ENCODE measurements at regions not wholly inside any gene's neighbourhood (a gene's known extent, or its start where the extent isn't known, plus 50 kb on each side); places are given as distances from the start of the nearest gene placed in this dataset.

DNA sequence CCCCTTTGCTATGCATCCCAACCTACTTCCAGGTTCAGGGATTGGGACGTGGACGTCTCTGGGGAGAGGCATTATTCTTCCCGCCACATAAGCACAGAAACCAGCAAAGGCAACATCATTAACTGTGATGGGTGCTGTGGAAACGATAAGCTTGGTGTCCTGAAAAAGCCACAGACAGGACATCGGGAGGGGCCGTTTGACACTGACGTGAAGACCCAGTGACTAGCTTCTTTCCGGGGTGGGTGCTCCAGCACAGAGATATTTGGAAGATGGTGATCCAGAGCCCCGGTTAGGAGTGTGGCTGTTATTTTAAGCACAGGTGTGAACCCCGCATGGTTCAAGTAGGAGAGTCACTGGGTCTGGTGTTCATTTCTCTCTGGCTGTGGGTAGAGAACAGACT, 163.8 kb upstream of the HDAC4 start:
- Histone ChIP-seq H3K4me3 (ENCODE audit: low read depth in 1 of 3, low read length in 3 of 3) (no peak overlapping the region), H3K27me3 (ENCODE audit: control insufficient read depth in 4 of 4, insufficient read depth in 4 of 4, low read length in 3 of 4) (peaks cover 0 to 19% (median 0%) of the 10 kb centered on the region in 4 donors), H3K36me3 (ENCODE audit: control insufficient read depth in 4 of 4, insufficient read depth in 3 of 4, low read depth in 1 of 4, low read length in 3 of 4) (no peaks in the 10 kb centered on the region), H3K9ac (ENCODE audit: low read depth in 1 of 2, low read length in 2 of 2) (no peak overlapping the region), H3K9me3 (ENCODE audit: control insufficient read depth in 4 of 4, low read length in 3 of 4) (no peaks in the 10 kb centered on the region), H3K4me1 (ENCODE audit: control insufficient read depth in 4 of 4, insufficient read depth in 4 of 4, low read length in 3 of 4) (no peaks in the 10 kb centered on the region), H3K27ac (ENCODE audit: low read depth in 1 of 2, low read length in 2 of 2) (no peak overlapping the region)
- DNase-seq (ENCODE audit: low spot score): no peak
- TF ChIP-seq YY1 (IDR thresholded peaks at IDR 0.05): no peak
- TF ChIP-seq HNF4A (conservative IDR thresholded peaks at IDR 0.05): no peak
- TF ChIP-seq RAD21 (IDR thresholded peaks at IDR 0.05): no peak
- WGBS: 88% methylated on average over 10 of the region's 10 CpGs

DNA sequence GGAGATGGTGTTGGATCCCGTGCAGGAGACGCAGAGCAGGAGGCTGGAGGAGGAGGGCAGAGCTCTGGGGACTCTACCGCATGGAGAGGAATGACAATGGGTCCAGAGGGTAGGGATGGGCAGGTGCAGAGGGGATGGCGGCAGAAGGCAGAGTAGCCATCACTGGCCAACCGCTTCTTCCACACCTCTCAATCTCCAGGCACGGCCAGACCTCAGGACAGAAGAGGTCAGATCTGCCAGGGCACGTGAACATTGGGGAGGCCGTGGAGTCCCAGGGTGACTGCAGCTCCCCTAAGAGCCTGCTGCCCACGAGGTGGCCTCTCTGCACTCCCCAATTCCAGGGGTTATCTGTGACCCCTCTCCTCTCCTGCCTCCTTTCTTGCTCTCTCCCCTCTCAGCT, 162.7 kb upstream of the HDAC4 start:
- Histone ChIP-seq H3K27me3 (ENCODE audit: control insufficient read depth in 4 of 4, insufficient read depth in 4 of 4, low read length in 3 of 4) (peaks cover 0 to 19% (median 0%) of the 10 kb centered on the region in 4 donors), H3K4me3 (ENCODE audit: low read depth in 1 of 3, low read length in 3 of 3) (no peak overlapping the region), H3K4me1 (ENCODE audit: control insufficient read depth in 4 of 4, insufficient read depth in 4 of 4, low read length in 3 of 4) (no peaks in the 10 kb centered on the region), H3K27ac (ENCODE audit: low read depth in 1 of 2, low read length in 2 of 2) (no peak overlapping the region), H3K9me3 (ENCODE audit: control insufficient read depth in 4 of 4, low read length in 3 of 4) (no peaks in the 10 kb centered on the region), H3K9ac (ENCODE audit: low read depth in 1 of 2, low read length in 2 of 2) (no peak overlapping the region), H3K36me3 (ENCODE audit: control insufficient read depth in 4 of 4, insufficient read depth in 3 of 4, low read depth in 1 of 4, low read length in 3 of 4) (no peaks in the 10 kb centered on the region)
- no peak for DNase-seq (ENCODE audit: low spot score)
- WGBS: 87% methylated on average over 9 of the region's 9 CpGs
- TF ChIP-seq SP1 (IDR thresholded peaks at IDR 0.05) (no peak), FOXA1 (IDR thresholded peaks at IDR 0.05) (no peak), RXRA (IDR thresholded peaks at IDR 0.05) (no peak)
- TF ChIP-seq, protein P1, sequence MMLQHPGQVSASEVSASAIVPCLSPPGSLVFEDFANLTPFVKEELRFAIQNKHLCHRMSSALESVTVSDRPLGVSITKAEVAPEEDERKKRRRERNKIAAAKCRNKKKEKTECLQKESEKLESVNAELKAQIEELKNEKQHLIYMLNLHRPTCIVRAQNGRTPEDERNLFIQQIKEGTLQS (IDR thresholded peaks at IDR 0.05): no peak

DNA sequence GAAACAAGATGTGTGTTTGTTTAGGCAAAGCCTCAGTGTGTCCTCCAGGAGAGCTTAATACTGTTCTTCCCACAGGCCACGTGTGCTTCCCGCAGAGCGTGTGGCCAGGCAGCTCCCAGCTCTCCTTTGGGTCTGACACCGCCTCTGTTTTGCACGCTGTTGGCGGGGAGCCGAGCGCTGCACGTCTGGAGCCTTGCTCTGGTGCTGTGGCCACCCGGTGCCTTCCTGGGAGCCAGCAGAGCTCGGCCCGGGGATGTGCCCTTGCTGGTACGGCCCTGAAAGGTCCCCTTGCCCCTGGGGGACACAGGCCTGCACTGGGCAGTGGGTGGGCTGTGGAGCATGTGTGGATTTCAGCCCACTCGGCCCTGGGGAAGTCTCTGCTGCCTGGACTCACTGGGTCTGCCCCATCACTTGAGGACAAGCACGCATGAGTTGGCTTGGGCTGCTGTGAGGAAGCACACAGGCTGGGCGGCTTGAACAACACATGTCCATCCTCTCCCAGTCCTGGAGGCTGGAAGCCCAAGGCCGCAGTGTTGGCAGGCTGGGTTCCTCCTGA, 160.7 kb upstream of the HDAC4 start:
- TF ChIP-seq, protein P2, sequence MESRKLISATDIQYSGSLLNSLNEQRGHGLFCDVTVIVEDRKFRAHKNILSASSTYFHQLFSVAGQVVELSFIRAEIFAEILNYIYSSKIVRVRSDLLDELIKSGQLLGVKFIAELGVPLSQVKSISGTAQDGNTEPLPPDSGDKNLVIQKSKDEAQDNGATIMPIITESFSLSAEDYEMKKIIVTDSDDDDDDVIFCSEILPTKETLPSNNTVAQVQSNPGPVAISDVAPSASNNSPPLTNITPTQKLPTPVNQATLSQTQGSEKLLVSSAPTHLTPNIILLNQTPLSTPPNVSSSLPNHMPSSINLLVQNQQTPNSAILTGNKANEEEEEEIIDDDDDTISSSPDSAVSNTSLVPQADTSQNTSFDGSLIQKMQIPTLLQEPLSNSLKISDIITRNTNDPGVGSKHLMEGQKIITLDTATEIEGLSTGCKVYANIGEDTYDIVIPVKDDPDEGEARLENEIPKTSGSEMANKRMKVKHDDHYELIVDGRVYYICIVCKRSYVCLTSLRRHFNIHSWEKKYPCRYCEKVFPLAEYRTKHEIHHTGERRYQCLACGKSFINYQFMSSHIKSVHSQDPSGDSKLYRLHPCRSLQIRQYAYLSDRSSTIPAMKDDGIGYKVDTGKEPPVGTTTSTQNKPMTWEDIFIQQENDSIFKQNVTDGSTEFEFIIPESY (IDR thresholded peaks at IDR 0.05): no peak
- no peak for TF ChIP-seq SP1 (IDR thresholded peaks at IDR 0.05)
- TF ChIP-seq HNF4G (IDR thresholded peaks at IDR 0.05): no peak
- TF ChIP-seq, protein P3, sequence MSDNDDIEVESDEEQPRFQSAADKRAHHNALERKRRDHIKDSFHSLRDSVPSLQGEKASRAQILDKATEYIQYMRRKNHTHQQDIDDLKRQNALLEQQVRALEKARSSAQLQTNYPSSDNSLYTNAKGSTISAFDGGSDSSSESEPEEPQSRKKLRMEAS (IDR thresholded peaks at IDR 0.05): no peak
- no peak for TF ChIP-seq HNF4A (conservative IDR thresholded peaks at IDR 0.05)
- TF ChIP-seq TAF1 (conservative IDR thresholded peaks at IDR 0.05): no peak
- TF ChIP-seq, protein P4, sequence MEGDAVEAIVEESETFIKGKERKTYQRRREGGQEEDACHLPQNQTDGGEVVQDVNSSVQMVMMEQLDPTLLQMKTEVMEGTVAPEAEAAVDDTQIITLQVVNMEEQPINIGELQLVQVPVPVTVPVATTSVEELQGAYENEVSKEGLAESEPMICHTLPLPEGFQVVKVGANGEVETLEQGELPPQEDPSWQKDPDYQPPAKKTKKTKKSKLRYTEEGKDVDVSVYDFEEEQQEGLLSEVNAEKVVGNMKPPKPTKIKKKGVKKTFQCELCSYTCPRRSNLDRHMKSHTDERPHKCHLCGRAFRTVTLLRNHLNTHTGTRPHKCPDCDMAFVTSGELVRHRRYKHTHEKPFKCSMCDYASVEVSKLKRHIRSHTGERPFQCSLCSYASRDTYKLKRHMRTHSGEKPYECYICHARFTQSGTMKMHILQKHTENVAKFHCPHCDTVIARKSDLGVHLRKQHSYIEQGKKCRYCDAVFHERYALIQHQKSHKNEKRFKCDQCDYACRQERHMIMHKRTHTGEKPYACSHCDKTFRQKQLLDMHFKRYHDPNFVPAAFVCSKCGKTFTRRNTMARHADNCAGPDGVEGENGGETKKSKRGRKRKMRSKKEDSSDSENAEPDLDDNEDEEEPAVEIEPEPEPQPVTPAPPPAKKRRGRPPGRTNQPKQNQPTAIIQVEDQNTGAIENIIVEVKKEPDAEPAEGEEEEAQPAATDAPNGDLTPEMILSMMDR (IDR thresholded peaks at IDR 0.05; ENCODE audit: low read depth, low read length, missing input control): no peak
- TF ChIP-seq, protein P1 (IDR thresholded peaks at IDR 0.05): no peak
- no peak for TF ChIP-seq FOXA2 (IDR thresholded peaks at IDR 0.05)
- no peak for TF ChIP-seq RAD21 (IDR thresholded peaks at IDR 0.05)
- TF ChIP-seq, protein P5, sequence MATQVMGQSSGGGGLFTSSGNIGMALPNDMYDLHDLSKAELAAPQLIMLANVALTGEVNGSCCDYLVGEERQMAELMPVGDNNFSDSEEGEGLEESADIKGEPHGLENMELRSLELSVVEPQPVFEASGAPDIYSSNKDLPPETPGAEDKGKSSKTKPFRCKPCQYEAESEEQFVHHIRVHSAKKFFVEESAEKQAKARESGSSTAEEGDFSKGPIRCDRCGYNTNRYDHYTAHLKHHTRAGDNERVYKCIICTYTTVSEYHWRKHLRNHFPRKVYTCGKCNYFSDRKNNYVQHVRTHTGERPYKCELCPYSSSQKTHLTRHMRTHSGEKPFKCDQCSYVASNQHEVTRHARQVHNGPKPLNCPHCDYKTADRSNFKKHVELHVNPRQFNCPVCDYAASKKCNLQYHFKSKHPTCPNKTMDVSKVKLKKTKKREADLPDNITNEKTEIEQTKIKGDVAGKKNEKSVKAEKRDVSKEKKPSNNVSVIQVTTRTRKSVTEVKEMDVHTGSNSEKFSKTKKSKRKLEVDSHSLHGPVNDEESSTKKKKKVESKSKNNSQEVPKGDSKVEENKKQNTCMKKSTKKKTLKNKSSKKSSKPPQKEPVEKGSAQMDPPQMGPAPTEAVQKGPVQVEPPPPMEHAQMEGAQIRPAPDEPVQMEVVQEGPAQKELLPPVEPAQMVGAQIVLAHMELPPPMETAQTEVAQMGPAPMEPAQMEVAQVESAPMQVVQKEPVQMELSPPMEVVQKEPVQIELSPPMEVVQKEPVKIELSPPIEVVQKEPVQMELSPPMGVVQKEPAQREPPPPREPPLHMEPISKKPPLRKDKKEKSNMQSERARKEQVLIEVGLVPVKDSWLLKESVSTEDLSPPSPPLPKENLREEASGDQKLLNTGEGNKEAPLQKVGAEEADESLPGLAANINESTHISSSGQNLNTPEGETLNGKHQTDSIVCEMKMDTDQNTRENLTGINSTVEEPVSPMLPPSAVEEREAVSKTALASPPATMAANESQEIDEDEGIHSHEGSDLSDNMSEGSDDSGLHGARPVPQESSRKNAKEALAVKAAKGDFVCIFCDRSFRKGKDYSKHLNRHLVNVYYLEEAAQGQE (IDR thresholded peaks at IDR 0.05): no peak
- no peak for TF ChIP-seq EGR1 (IDR thresholded peaks at IDR 0.05; ENCODE audit: low read depth in 2 of 2)
- TF ChIP-seq JUND (IDR thresholded peaks at IDR 0.05): no peak
- TF ChIP-seq FOXA1 (IDR thresholded peaks at IDR 0.05): no peak
- TF ChIP-seq YY1 (IDR thresholded peaks at IDR 0.05): no peak
- TF ChIP-seq NR2F2 (IDR thresholded peaks at IDR 0.05): no peak
- TF ChIP-seq GABPA (IDR thresholded peaks at IDR 0.05 in 1 of 2, conservative IDR thresholded peaks at IDR 0.05 in 1 of 2): no peak
- no peak for TF ChIP-seq RXRA (IDR thresholded peaks at IDR 0.05)
- H3K9me3 ChIP-seq (ENCODE audit: control insufficient read depth in 4 of 4, low read length in 3 of 4): no peaks in the 10 kb centered on the region
- 85% methylated on average over 17 of the region's 17 CpGs for WGBS
- no peak overlapping the region for H3K9ac ChIP-seq (ENCODE audit: low read depth in 1 of 2, low read length in 2 of 2)
- H3K27ac ChIP-seq (ENCODE audit: low read depth in 1 of 2, low read length in 2 of 2): no peak overlapping the region
- H3K27me3 ChIP-seq (ENCODE audit: control insufficient read depth in 4 of 4, insufficient read depth in 4 of 4, low read length in 3 of 4): peaks cover 0 to 19% (median 0%) of the 10 kb centered on the region in 4 donors
- no peak for DNase-seq (ENCODE audit: low spot score)
- no peaks in the 10 kb centered on the region for H3K36me3 ChIP-seq (ENCODE audit: control insufficient read depth in 4 of 4, insufficient read depth in 3 of 4, low read depth in 1 of 4, low read length in 3 of 4)
- H3K4me3 ChIP-seq (ENCODE audit: low read depth in 1 of 3, low read length in 3 of 3): no peak overlapping the region
- no peaks in the 10 kb centered on the region for H3K4me1 ChIP-seq (ENCODE audit: control insufficient read depth in 4 of 4, insufficient read depth in 4 of 4, low read length in 3 of 4)

All from liver (tissue), 8 donors.